Peyer's patch (tissue), 4 donors: ENCODE measurements at regions not wholly inside any gene's neighbourhood (a gene's known extent, or its start where the extent isn't known, plus 50 kb on each side); places are given as distances from the start of the nearest gene placed in this dataset.

Experiments used
- POLR2A ChIP-seq, 2 donors: fragments of 450-650 bp; IDR thresholded peaks; one replicate each; pipeline ENCODE4 v1.5.1; 2017; ENCODE audit warnings: antibody characterized with exemption in 2 of 2, mild to moderate bottlenecking in 2 of 2, moderate library complexity in 2 of 2
- TF ChIP-seq, protein P1 (sequence below), 6 experiments: fragments of 450-650 bp in 4 of 6; fragments of 200-600 bp in 2 of 6; sonication (generic) in 1 of 6; IDR thresholded peaks; one replicate each; pipeline ENCODE4 v1.5.1; 2017 to 2019; ENCODE audit warnings: antibody characterized with exemption in 6 of 6, mild to moderate bottlenecking in 3 of 6, moderate library complexity in 1 of 6

DNA sequence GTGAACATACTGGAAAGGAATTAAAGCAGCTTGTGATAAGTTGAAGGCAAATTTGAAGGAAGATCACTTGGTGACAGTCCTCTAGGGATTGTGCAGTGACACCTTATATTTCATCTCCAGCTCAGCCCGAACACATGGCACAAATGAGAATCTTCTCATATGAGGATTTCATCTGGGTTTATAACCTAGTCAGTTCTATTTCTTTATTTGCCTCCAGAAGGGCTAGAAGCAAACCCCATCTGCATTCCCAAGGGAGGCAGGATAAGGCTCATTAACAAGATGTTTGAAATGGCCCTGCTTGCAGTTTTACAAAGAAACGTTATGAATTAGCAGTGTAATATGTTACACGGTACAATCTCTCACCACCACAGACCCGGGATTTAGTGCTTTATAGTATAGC, 90.7 kb upstream of the KRR1 start:
- TF ChIP-seq, protein P1, sequence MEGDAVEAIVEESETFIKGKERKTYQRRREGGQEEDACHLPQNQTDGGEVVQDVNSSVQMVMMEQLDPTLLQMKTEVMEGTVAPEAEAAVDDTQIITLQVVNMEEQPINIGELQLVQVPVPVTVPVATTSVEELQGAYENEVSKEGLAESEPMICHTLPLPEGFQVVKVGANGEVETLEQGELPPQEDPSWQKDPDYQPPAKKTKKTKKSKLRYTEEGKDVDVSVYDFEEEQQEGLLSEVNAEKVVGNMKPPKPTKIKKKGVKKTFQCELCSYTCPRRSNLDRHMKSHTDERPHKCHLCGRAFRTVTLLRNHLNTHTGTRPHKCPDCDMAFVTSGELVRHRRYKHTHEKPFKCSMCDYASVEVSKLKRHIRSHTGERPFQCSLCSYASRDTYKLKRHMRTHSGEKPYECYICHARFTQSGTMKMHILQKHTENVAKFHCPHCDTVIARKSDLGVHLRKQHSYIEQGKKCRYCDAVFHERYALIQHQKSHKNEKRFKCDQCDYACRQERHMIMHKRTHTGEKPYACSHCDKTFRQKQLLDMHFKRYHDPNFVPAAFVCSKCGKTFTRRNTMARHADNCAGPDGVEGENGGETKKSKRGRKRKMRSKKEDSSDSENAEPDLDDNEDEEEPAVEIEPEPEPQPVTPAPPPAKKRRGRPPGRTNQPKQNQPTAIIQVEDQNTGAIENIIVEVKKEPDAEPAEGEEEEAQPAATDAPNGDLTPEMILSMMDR (IDR thresholded peaks at IDR 0.05), result no peak
- no peak for TF ChIP-seq POLR2A (IDR thresholded peaks at IDR 0.05)
